NT2/D1 (cell line): ENCODE measurements at regions not wholly inside any gene's neighbourhood (a gene's known extent, or its start where the extent isn't known, plus 50 kb on each side); places are given as distances from the start of the nearest gene placed in this dataset.

Experiments used
- SUZ12 ChIP-seq: IDR thresholded peaks from 2 replicates; pipeline ENCODE4 v1.6.1; 2011; ENCODE audit not compliant: insufficient read length, insufficient read depth; ENCODE audit errors: extremely low read depth
- YY1 ChIP-seq: IDR thresholded peaks from 2 replicates; pipeline ENCODE4 v1.6.1; 2011; ENCODE audit not compliant: insufficient read length, insufficient read depth
- ZNF274 ChIP-seq: IDR thresholded peaks from 2 replicates; pipeline ENCODE4 v1.6.1; 2011; ENCODE audit warnings: mild to moderate bottlenecking, low read depth, low read length

DNA sequence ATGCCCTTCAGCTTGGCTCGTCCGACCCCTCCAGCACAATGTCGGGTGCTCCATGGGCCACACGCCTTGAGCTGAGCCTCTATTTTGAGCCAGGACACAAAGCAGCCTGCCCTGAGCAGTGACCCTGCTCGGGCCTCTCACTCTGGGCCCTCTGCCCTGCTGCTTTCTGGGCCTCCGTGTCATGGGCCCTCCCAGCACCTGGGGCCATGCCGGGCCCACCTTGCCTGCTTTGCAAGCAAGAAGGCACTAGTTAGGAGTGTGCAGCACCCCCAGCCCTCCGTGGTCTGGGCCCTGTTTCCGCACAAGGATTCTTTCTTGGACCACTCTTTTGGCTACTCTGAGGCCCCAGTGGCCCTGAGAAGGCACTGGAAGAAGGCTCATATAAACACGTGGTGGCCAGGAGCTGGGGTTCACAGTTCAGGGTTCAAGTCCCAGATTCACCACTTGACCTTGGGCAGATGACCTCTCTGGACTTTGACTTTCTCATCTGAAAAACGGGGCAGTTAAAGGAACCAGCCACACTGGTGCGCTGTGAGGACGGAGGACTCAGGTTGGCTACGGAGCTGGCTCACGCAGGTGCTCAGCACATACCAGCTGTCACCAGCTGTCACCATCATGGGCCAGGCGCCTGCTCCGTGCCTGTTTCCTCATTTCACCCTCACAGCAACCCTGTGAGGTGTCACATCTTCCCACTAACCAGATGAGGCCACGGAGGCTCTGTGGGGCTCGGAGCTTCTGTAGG, 166.0 kb upstream of the GSE1 start:
- no peak for TF ChIP-seq SUZ12
- no peak for TF ChIP-seq ZNF274
- TF ChIP-seq YY1: no peak
